MM.1S (cell line): ENCODE measurements at regions not wholly inside any gene's neighbourhood (a gene's known extent, or its start where the extent isn't known, plus 50 kb on each side); places are given as distances from the start of the nearest gene placed in this dataset.

Experiments
- EZH2 ChIP-seq: fragments of 300-600 bp; sonication (generic); optimal IDR thresholded peaks from 2 replicates; pipeline ENCODE3; 2017; ENCODE audit warnings: low read depth, mild to moderate bottlenecking, antibody characterized with exemption, low read length, mixed read lengths
- EZH2phosphoT487 ChIP-seq: fragments of 300-600 bp; sonication (generic); IDR thresholded peaks from 2 replicates; pipeline ENCODE4 v1.6.1; 2018; ENCODE audit warnings: antibody characterized with exemption, low read length
- TF ChIP-seq, protein P1 (sequence below): fragments of 300-600 bp; sonication (generic); IDR thresholded peaks from 2 replicates; pipeline ENCODE4 v1.5.1; 2016; ENCODE audit warnings: antibody characterized with exemption, low read length, mixed read lengths

- TF ChIP-seq, protein P1, sequence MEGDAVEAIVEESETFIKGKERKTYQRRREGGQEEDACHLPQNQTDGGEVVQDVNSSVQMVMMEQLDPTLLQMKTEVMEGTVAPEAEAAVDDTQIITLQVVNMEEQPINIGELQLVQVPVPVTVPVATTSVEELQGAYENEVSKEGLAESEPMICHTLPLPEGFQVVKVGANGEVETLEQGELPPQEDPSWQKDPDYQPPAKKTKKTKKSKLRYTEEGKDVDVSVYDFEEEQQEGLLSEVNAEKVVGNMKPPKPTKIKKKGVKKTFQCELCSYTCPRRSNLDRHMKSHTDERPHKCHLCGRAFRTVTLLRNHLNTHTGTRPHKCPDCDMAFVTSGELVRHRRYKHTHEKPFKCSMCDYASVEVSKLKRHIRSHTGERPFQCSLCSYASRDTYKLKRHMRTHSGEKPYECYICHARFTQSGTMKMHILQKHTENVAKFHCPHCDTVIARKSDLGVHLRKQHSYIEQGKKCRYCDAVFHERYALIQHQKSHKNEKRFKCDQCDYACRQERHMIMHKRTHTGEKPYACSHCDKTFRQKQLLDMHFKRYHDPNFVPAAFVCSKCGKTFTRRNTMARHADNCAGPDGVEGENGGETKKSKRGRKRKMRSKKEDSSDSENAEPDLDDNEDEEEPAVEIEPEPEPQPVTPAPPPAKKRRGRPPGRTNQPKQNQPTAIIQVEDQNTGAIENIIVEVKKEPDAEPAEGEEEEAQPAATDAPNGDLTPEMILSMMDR, result no peak
- TF ChIP-seq EZH2, result no peak
- no peak for TF ChIP-seq EZH2phosphoT487
Observed at GRCh38 chr4:96993560-96993959, 1149.7 kb downstream of the STPG2 start.
